BJ (cell line): ENCODE measurements at regions not wholly inside any gene's neighbourhood (a gene's known extent, or its start where the extent isn't known, plus 50 kb on each side); places are given as distances from the start of the nearest gene placed in this dataset.

Experiments used
- CTCF ChIA-PET: fragments of 350-600 bp; formaldehyde crosslinking; extraction: SDS; loops from one replicate; lab custom pipeline; 2021; ENCODE audit warnings: antibody characterized with exemption, inconsistent platforms; lab: Yijun Ruan, JAX
- POLR2A ChIA-PET: fragments of 300-600 bp; sonication (Branson Sonifier 250); formaldehyde crosslinking; extraction: SDS; loops from one replicate; lab custom pipeline; 2021; ENCODE audit warnings: antibody characterized with exemption; lab: Charles Lee
- DNase-seq: peaks from one replicate; pipeline ENCODE4 v3.0.0-alpha.2; 2011; ENCODE audit warnings: low read depth
- H3K27me3 ChIP-seq: 2 replicates; pipeline ENCODE4 v1.6.0; 2011; ENCODE audit warnings: low read length; ENCODE audit not compliant: control insufficient read depth, insufficient read depth
- H3K36me3 ChIP-seq: 2 replicates; pipeline ENCODE4 v1.5.1; 2011; ENCODE audit warnings: low read length; ENCODE audit not compliant: control insufficient read depth, insufficient read depth
- H3K4me3 ChIP-seq: 2 replicates; pipeline ENCODE4 v1.5.1; 2011; ENCODE audit warnings: low read depth, mild to moderate bottlenecking, control low read depth, low read length
- TF ChIP-seq, protein P1 (sequence below): IDR thresholded peaks from 2 replicates; pipeline ENCODE4 v1.5.1; 2011; ENCODE audit warnings: low read depth, mild to moderate bottlenecking, control low read depth, inconsistent platforms, low read length, moderate library complexity; ENCODE audit not compliant: insufficient read depth

DNA sequence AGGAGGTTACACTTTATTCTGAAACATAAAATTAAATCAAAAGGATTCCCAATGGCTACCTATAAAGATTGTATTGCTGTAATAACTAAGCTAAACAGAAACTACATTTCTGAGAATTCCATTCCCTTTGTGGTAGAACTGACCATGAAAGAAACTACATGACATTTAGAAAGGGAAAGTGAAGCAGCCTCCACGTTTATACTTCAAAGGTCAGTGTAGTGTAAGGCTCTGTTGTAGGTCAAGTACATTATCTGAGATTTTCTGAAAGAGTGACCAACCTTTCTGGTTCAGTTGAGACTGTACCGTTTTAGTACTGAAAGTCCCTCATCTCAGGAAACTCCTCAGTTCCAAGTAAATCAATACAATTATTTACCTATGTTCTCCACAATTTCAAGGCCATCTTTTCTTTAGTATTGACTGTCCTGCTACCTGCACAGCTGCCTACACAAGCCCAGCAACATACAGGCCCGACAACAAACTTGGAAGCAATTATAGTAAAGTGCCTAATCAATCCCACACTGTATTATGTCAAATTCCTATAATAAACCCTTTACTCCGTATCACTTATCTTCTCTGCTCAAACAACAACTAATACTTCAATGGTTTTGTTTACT is 343.0 kb downstream of the PLOD2 start:
- CTCF ChIA-PET, result no interaction called here
- no peak overlapping the region for H3K4me3 ChIP-seq
- no peaks in the 10 kb centered on the region for H3K27me3 ChIP-seq
- no peaks in the 10 kb centered on the region for H3K36me3 ChIP-seq
- DNase-seq, result no peak
- POLR2A ChIA-PET, result no interaction called here
- TF ChIP-seq, protein P1, sequence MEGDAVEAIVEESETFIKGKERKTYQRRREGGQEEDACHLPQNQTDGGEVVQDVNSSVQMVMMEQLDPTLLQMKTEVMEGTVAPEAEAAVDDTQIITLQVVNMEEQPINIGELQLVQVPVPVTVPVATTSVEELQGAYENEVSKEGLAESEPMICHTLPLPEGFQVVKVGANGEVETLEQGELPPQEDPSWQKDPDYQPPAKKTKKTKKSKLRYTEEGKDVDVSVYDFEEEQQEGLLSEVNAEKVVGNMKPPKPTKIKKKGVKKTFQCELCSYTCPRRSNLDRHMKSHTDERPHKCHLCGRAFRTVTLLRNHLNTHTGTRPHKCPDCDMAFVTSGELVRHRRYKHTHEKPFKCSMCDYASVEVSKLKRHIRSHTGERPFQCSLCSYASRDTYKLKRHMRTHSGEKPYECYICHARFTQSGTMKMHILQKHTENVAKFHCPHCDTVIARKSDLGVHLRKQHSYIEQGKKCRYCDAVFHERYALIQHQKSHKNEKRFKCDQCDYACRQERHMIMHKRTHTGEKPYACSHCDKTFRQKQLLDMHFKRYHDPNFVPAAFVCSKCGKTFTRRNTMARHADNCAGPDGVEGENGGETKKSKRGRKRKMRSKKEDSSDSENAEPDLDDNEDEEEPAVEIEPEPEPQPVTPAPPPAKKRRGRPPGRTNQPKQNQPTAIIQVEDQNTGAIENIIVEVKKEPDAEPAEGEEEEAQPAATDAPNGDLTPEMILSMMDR, result no peak

DNA sequence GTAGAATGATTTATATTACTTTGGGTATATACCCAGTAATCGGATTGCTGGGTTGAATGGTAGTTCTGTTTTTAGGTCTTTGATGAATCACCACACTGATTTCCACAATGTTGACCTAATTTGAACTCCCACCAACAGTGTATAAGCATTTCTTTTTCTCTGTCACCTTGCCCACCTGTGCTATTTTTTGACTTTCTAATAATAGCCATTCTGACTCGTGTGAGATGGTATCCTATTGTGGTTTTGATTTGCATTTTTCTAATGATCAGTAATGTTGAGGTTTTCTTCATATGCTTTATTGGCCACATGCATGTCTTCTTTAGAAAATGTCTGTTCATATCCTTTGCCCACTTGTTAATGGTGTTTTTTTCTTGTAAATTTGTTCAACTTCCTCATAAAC is 340.8 kb downstream of the PLOD2 start:
- ChIA-PET POLR2A (no interaction called here), CTCF (no interaction called here)
- H3K4me3 ChIP-seq, result no peak overlapping the region
- H3K36me3 ChIP-seq, result no peaks in the 10 kb centered on the region
- DNase-seq, result no peak
- no peaks in the 10 kb centered on the region for H3K27me3 ChIP-seq
- TF ChIP-seq, protein P1, result no peak

DNA sequence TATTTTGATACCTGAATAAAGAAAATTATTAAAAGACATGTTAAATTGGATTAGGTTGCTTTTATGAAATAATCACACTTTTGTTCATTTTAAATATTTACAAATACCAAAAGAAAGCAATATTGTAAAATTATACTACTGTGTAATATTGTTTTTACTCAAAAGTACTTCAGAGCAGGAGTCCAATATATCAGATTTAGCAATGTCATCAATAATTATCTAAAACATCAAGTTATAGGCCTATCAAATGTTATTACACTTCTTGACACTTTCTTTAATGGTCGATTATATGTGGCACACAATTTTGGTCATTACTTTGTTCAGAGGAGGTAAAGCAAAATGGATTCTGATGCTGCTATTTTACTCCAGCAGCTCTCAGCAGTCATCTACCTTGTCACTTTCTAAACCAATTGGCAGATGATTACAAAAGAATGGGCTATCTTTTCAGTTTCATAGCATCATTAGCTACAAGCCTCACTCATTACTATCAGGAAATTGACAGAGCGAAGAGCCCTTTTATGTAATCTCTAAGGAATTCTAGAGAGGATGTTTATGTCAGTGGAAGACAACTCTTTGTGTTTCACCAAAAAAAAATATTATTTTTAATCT is 318.6 kb downstream of the PLOD2 start:
- DNase-seq, result no peak
- H3K27me3 ChIP-seq, result no peaks in the 10 kb centered on the region
- H3K36me3 ChIP-seq, result no peaks in the 10 kb centered on the region
- TF ChIP-seq, protein P1, result no peak
- ChIA-PET POLR2A (no interaction called here), CTCF (no interaction called here)
- H3K4me3 ChIP-seq, result no peak overlapping the region

- no peak overlapping the region for H3K4me3 ChIP-seq
- H3K27me3 ChIP-seq, result no peaks in the 10 kb centered on the region
- TF ChIP-seq, protein P1, result no peak
- H3K36me3 ChIP-seq, result no peaks in the 10 kb centered on the region
- no peak for DNase-seq
- ChIA-PET CTCF (no interaction called here), POLR2A (no interaction called here)
Measured at GRCh38 chr3:145843561-145843960, 317.4 kb downstream of the PLOD2 start.

GRCh38 chr3:145849115-145849514 is 311.9 kb downstream of the PLOD2 start:
- POLR2A ChIA-PET, result no interaction called here
- TF ChIP-seq, protein P1, result no peak
- no peak for DNase-seq
- Histone ChIP-seq H3K36me3 (no peaks in the 10 kb centered on the region), H3K27me3 (no peaks in the 10 kb centered on the region), H3K4me3 (no peak overlapping the region)
- CTCF ChIA-PET, result interaction anchor here (0.6 kb wide), 1 partner anchor 25 kb away, joined by 3 read pairs; no protein-coding TSS in a partner anchor
